ENCODE measurements at regions not wholly inside any gene's neighbourhood (a gene's known extent, or its start where the extent isn't known, plus 50 kb on each side); places are given as distances from the start of the nearest gene placed in this dataset.

- TF ChIP-seq CTCF (IDR thresholded peaks at IDR 0.05) (no peak), POLR2A (IDR thresholded peaks at IDR 0.05) (no peak)
Observed at GRCh38 chr7:18225067-18225466, 197.4 kb upstream of the PRPS1L1 start.

Measured in right lobe of liver (tissue), 4 donors.